ENCODE measurements at regions not wholly inside any gene's neighbourhood (a gene's known extent, or its start where the extent isn't known, plus 50 kb on each side); places are given as distances from the start of the nearest gene placed in this dataset.

DNA sequence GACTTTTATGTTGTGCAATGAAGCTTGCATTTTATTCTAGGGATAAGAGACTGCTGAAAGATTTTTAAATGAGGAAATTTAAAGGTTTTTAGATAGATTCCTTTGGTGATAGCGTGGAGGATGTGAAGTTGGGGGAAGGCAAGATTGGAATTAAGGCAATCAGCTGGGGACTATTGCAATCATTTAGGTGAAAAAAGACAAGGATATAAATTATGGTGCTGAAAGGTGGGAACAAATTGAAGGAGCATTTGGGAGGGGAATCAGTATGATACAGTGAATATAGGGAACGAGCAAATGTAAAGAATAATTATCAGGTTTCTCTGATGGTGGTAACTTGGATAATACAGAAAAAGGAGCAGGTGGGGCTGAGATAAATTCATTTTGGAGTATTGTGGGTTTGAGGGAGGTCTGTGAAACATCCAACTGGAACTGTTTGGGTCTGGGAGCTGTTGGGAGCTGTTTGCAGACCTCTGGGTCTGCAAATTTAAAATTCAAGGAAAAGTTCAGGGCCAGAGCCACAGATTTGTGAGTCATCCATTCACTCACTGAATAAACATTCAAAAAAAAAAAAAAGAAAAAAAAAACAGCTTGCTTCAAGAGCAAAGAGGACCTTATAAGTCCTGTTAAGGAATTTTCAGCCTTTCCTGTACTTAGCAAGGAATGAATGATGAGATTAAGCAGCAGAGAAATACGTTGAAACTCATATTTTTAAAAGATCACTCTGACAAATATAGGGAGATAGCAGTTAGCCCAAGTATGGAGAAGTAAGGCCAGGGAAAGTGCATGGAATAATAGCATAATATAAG, 257.5 kb upstream of the FN1 start:
- Histone ChIP-seq H3K9me3 (no peaks in the 10 kb centered on the region), H3K27ac (no peak overlapping the region), H3K4me1 (ENCODE audit: control insufficient read depth in 1 of 2, insufficient read depth in 1 of 2, low read depth in 1 of 2, low read length in 1 of 2) (no peaks in the 10 kb centered on the region), H3K27me3 (peaks cover 91% of the 10 kb centered on the region), H3K36me3 (no peaks in the 10 kb centered on the region), H3K4me3 (ENCODE audit: low read depth in 1 of 2, low read length in 1 of 2) (no peak overlapping the region)
- TF ChIP-seq, protein P1, sequence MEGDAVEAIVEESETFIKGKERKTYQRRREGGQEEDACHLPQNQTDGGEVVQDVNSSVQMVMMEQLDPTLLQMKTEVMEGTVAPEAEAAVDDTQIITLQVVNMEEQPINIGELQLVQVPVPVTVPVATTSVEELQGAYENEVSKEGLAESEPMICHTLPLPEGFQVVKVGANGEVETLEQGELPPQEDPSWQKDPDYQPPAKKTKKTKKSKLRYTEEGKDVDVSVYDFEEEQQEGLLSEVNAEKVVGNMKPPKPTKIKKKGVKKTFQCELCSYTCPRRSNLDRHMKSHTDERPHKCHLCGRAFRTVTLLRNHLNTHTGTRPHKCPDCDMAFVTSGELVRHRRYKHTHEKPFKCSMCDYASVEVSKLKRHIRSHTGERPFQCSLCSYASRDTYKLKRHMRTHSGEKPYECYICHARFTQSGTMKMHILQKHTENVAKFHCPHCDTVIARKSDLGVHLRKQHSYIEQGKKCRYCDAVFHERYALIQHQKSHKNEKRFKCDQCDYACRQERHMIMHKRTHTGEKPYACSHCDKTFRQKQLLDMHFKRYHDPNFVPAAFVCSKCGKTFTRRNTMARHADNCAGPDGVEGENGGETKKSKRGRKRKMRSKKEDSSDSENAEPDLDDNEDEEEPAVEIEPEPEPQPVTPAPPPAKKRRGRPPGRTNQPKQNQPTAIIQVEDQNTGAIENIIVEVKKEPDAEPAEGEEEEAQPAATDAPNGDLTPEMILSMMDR (IDR thresholded peaks at IDR 0.05) = no peak

DNA sequence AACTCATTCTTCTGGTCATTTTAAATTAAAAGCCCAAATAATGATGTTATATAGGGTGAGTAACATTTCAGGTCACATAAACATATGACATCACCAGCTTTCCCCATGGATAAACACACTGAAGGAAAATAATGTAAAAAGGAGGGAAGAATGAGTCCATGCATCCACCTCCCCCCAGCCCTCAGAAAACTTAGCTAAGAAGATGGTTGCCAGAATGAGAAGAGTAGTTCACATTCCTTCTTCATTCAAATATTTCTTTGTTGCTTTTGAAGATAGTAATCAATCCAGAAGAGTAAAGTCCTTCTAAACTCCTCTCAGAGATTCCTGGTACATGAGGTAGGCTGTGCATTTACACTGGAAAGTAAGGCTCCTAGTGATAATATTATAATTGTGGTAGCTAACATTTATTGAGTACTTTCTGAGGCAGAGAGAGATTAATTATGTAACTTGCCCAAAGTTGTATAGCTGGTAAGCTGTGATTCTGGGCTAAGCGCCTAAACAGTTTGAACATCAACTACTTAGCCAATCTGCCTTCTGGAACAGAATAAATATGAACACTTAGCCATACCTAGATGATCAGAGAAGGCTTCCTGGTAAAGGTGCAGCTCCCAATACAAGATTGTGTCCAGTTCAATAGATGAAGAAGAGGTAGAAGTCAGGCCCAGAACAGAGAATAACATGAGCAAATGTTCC, 256.7 kb upstream of the FN1 start:
- H3K36me3 ChIP-seq = no peaks in the 10 kb centered on the region
- H3K4me1 ChIP-seq (ENCODE audit: control insufficient read depth in 1 of 2, insufficient read depth in 1 of 2, low read depth in 1 of 2, low read length in 1 of 2) = no peaks in the 10 kb centered on the region
- no peak overlapping the region for H3K4me3 ChIP-seq (ENCODE audit: low read depth in 1 of 2, low read length in 1 of 2)
- H3K27me3 ChIP-seq = peaks cover 95% of the 10 kb centered on the region
- H3K9me3 ChIP-seq = no peaks in the 10 kb centered on the region
- no peak overlapping the region for H3K27ac ChIP-seq
- TF ChIP-seq, protein P1 (IDR thresholded peaks at IDR 0.05) = no peak

DNA sequence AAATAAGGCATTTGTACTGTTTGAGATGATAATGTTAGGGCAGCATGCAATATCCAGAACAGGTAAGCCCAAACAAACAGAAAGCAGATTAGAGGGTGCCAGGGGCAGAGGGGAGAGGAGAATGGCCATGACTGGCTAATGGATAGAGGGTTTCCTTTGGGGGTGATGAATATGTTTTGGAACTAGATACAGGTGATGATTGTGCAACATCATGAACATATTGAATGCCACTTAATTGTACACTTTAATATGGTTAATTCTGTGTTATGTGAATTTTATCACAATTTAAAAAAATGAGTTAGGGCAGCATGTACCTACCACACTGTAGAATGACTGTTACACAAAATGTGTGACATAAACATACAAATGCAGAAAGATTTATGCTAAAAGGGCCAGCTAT, 255.5 kb upstream of the FN1 start:
- H3K27ac ChIP-seq = no peak overlapping the region
- TF ChIP-seq, protein P1 (IDR thresholded peaks at IDR 0.05) = no peak

DNA sequence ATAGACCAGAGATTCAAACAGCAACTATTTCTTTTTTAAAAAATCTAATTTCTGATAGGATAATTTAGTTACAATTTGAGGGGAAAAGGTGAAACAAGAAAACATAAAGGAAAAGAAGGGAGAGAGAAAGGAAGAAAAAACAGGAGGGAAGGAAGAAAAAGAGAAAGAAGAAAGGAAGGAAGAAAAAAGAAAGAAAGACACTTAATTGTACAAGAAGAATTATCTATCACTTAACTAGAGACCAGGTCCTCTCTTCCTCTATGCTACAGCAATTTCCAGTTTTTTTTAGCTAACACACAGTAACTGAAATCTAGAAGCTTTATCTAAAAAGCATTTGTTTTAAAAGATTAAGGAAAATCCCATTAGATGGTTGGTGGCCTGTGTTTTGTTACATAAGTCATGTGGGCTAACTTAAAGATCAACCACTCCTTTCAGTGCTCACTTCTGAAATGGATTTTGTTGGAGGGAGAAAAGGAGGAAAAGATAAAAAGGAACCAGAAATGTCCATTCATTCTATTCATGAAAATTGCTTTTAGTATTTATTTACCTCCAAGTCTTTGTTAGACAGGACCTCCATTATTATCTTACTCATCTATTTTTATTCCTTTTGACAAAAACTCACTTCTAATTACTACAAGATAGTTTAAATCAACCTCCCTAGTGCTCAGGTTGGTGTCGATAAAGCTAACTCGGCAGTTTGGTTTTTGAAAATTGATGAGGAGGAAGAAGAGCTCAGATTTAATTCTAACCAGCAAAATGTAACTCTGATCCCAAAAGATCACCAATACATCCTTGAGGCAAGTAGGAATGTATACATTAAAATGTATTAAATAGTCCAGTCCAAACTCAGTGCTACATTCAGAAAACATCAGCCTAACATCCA, 251.5 kb upstream of the FN1 start:
- TF ChIP-seq, protein P1 (IDR thresholded peaks at IDR 0.05) = no peak
- peaks cover 99% of the 10 kb centered on the region for H3K27me3 ChIP-seq

More for the DNA sequence above, 255.5 kb upstream of the FN1 start:
- Histone ChIP-seq H3K9me3 (no peaks in the 10 kb centered on the region), H3K36me3 (no peaks in the 10 kb centered on the region), H3K27me3 (peaks cover 98% of the 10 kb centered on the region), H3K4me1 (ENCODE audit: control insufficient read depth in 1 of 2, insufficient read depth in 1 of 2, low read depth in 1 of 2, low read length in 1 of 2) (no peaks in the 10 kb centered on the region), H3K4me3 (ENCODE audit: low read depth in 1 of 2, low read length in 1 of 2) (no peak overlapping the region)

DNA sequence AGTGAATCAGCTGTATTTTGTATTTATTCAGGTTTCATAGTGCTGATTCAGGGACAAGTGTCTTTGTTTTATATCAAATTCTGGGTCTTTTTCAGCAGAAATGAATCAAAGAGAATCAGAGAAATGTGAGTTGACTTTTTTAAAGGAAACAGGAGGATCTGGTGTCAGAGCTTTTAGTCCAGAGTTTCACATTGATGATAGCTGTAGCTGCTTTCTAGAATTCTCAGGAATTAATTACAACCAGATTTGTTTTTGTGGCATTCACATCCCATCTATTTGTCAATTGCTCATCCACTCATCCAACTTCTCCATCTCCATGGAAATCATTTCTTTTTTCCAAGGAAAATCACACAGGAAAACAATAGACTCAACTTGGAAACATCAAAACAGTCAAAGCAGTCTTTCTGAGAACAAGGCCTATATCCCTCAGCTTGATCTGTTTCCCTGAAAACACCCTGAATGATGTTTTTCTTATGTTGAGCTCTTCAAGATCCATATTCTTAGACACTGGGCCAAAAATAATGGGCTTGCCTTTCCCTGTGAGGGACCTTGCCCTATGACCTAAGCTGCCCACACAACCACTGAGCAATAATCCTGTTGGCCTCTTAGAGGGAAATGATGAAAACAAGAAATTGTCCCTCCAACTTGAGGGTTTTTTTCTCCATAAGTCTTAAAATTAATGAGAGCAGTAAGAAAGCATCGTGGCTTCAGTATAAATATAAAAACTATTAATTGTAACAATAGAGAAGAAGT, 249.5 kb upstream of the FN1 start:
- TF ChIP-seq, protein P1 (IDR thresholded peaks at IDR 0.05) = no peak
- H3K27me3 ChIP-seq = peaks cover 83% of the 10 kb centered on the region
- H3K36me3 ChIP-seq = no peaks in the 10 kb centered on the region
- no peak overlapping the region for H3K4me3 ChIP-seq (ENCODE audit: low read depth in 1 of 2, low read length in 1 of 2)
- H3K9me3 ChIP-seq = no peaks in the 10 kb centered on the region
- no peak overlapping the region for H3K27ac ChIP-seq
- peaks cover 16 to 21% of the 10 kb centered on the region in 2 experiments for H3K4me1 ChIP-seq (ENCODE audit: control insufficient read depth in 1 of 2, insufficient read depth in 1 of 2, low read depth in 1 of 2, low read length in 1 of 2)

More for the DNA sequence above, 251.5 kb upstream of the FN1 start:
- Histone ChIP-seq H3K9me3 (no peaks in the 10 kb centered on the region), H3K36me3 (no peaks in the 10 kb centered on the region), H3K4me3 (ENCODE audit: low read depth in 1 of 2, low read length in 1 of 2) (no peak overlapping the region), H3K4me1 (ENCODE audit: control insufficient read depth in 1 of 2, insufficient read depth in 1 of 2, low read depth in 1 of 2, low read length in 1 of 2) (peaks cover under 1 to 3% of the 10 kb centered on the region in 2 experiments), H3K27ac (no peak overlapping the region)
